ENCODE measurements at regions not wholly inside any gene's neighbourhood (a gene's known extent, or its start where the extent isn't known, plus 50 kb on each side); places are given as distances from the start of the nearest gene placed in this dataset.

GRCh38 chr16:76007645-76008044, 269.6 kb upstream of the CNTNAP4 start:
- in situ Hi-C loops (cut with MboI; ENCODE audit: low sequenced_read_pairs), result no loop called here
- no peak for DNase-seq (ENCODE audit: low spot score in 2 of 2)
- Histone ChIP-seq H3K4me3 (no peak overlapping the region), H3K27me3 (ENCODE audit: low read depth) (no peaks in the 10 kb centered on the region), H3K36me3 (replicated peaks) (no peaks in the 10 kb centered on the region), H3K4me1 (no peaks in the 10 kb centered on the region), H3K9me3 (no peaks in the 10 kb centered on the region)

- 0 out of 2 replicates have a peak, but pooled peaks cover 3% of the 10 kb centered on the region for H3K27me3 ChIP-seq (ENCODE audit: low read depth)
- no peak overlapping the region for H3K4me3 ChIP-seq
- DNase-seq (ENCODE audit: low spot score in 2 of 2), result no peak
- no peaks in the 10 kb centered on the region for H3K4me1 ChIP-seq
- H3K36me3 ChIP-seq (replicated peaks), result no peaks in the 10 kb centered on the region
- in situ Hi-C loops (cut with MboI; ENCODE audit: low sequenced_read_pairs), result no loop called here
- H3K9me3 ChIP-seq, result no peaks in the 10 kb centered on the region
Measured at GRCh38 chr16:76023835-76024234, 253.4 kb upstream of the CNTNAP4 start.

- Histone ChIP-seq H3K27me3 (ENCODE audit: low read depth) (no peaks in the 10 kb centered on the region), H3K4me1 (no peaks in the 10 kb centered on the region), H3K9me3 (no peaks in the 10 kb centered on the region), H3K36me3 (replicated peaks) (no peaks in the 10 kb centered on the region), H3K4me3 (no peak overlapping the region)
- in situ Hi-C loops (cut with MboI; ENCODE audit: low sequenced_read_pairs), result no loop called here
- no peak for DNase-seq (ENCODE audit: low spot score in 2 of 2)
Measured at GRCh38 chr16:76035689-76036088, 241.5 kb upstream of the CNTNAP4 start.

GRCh38 chr16:76038097-76038496, 239.1 kb upstream of the CNTNAP4 start:
- in situ Hi-C loops (cut with MboI; ENCODE audit: low sequenced_read_pairs), result no loop called here
- no peaks in the 10 kb centered on the region for H3K9me3 ChIP-seq

GRCh38 chr16:76052725-76053124, 224.5 kb upstream of the CNTNAP4 start:
- H3K27me3 ChIP-seq (ENCODE audit: low read depth), result no peaks in the 10 kb centered on the region
- in situ Hi-C loops (cut with MboI; ENCODE audit: low sequenced_read_pairs), result no loop called here
- no peaks in the 10 kb centered on the region for H3K9me3 ChIP-seq
- no peak for DNase-seq (ENCODE audit: low spot score in 2 of 2)
- H3K4me3 ChIP-seq, result no peak overlapping the region
- no peaks in the 10 kb centered on the region for H3K36me3 ChIP-seq (replicated peaks)
- H3K4me1 ChIP-seq, result no peaks in the 10 kb centered on the region

More at GRCh38 chr16:76038097-76038496, 239.1 kb upstream of the CNTNAP4 start:
- no peak for DNase-seq (ENCODE audit: low spot score in 2 of 2)
- H3K36me3 ChIP-seq (replicated peaks), result no peaks in the 10 kb centered on the region
- no peak overlapping the region for H3K4me3 ChIP-seq
- H3K27me3 ChIP-seq (ENCODE audit: low read depth), result no peaks in the 10 kb centered on the region
- no peaks in the 10 kb centered on the region for H3K4me1 ChIP-seq

- Histone ChIP-seq H3K36me3 (replicated peaks) (no peaks in the 10 kb centered on the region), H3K4me1 (no peaks in the 10 kb centered on the region), H3K27me3 (ENCODE audit: low read depth) (0 out of 2 replicates have a peak, but pooled peaks cover 2% of the 10 kb centered on the region), H3K4me3 (no peak overlapping the region), H3K9me3 (no peaks in the 10 kb centered on the region)
- DNase-seq (ENCODE audit: low spot score in 2 of 2), result no peak
- in situ Hi-C loops (cut with MboI; ENCODE audit: low sequenced_read_pairs), result no loop called here
Measured at GRCh38 chr16:76059186-76059585, 218.0 kb upstream of the CNTNAP4 start.

- Histone ChIP-seq H3K27me3 (ENCODE audit: low read depth) (0 out of 2 replicates have a peak, but pooled peaks cover 2% of the 10 kb centered on the region), H3K4me1 (no peaks in the 10 kb centered on the region), H3K36me3 (replicated peaks) (no peaks in the 10 kb centered on the region), H3K9me3 (no peaks in the 10 kb centered on the region), H3K4me3 (no peak overlapping the region)
- in situ Hi-C loops (cut with MboI; ENCODE audit: low sequenced_read_pairs), result no loop called here
- DNase-seq (ENCODE audit: low spot score in 2 of 2), result no peak
Measured at GRCh38 chr16:76059701-76060100, 217.5 kb upstream of the CNTNAP4 start.

GRCh38 chr16:76071690-76072089, 205.5 kb upstream of the CNTNAP4 start:
- H3K4me1 ChIP-seq, result no peaks in the 10 kb centered on the region
- DNase-seq (ENCODE audit: low spot score in 2 of 2), result no peak
- H3K9me3 ChIP-seq, result no peaks in the 10 kb centered on the region
- in situ Hi-C loops (cut with MboI; ENCODE audit: low sequenced_read_pairs), result no loop called here
- H3K4me3 ChIP-seq, result no peak overlapping the region
- H3K27me3 ChIP-seq (ENCODE audit: low read depth), result no peaks in the 10 kb centered on the region
- H3K36me3 ChIP-seq (replicated peaks), result no peaks in the 10 kb centered on the region

- 0 out of 2 replicates have a peak, but pooled peaks cover 2% of the 10 kb centered on the region for H3K27me3 ChIP-seq (ENCODE audit: low read depth)
- DNase-seq (ENCODE audit: low spot score in 2 of 2), result no peak
- in situ Hi-C loops (cut with MboI; ENCODE audit: low sequenced_read_pairs), result no loop called here
- H3K36me3 ChIP-seq (replicated peaks), result no peaks in the 10 kb centered on the region
- H3K4me3 ChIP-seq, result no peak overlapping the region
- H3K4me1 ChIP-seq, result no peaks in the 10 kb centered on the region
- H3K9me3 ChIP-seq, result no peaks in the 10 kb centered on the region
Measured at GRCh38 chr16:76081967-76082366, 195.2 kb upstream of the CNTNAP4 start.

GRCh38 chr16:76106647-76107046, 170.6 kb upstream of the CNTNAP4 start:
- no peaks in the 10 kb centered on the region for H3K27me3 ChIP-seq (ENCODE audit: low read depth)
- H3K9me3 ChIP-seq, result no peaks in the 10 kb centered on the region
- H3K4me3 ChIP-seq, result no peak overlapping the region
- in situ Hi-C loops (cut with MboI; ENCODE audit: low sequenced_read_pairs), result no loop called here
- no peak for DNase-seq (ENCODE audit: low spot score in 2 of 2)
- no peaks in the 10 kb centered on the region for H3K36me3 ChIP-seq (replicated peaks)
- H3K4me1 ChIP-seq, result no peaks in the 10 kb centered on the region

- Histone ChIP-seq H3K27me3 (ENCODE audit: low read depth) (no peaks in the 10 kb centered on the region), H3K36me3 (replicated peaks) (no peaks in the 10 kb centered on the region), H3K4me3 (no peak overlapping the region), H3K4me1 (no peaks in the 10 kb centered on the region), H3K9me3 (no peaks in the 10 kb centered on the region)
- in situ Hi-C loops (cut with MboI; ENCODE audit: low sequenced_read_pairs), result no loop called here
- no peak for DNase-seq (ENCODE audit: low spot score in 2 of 2)
Measured at GRCh38 chr16:76108460-76108859, 168.7 kb upstream of the CNTNAP4 start.

- Histone ChIP-seq H3K27me3 (ENCODE audit: low read depth) (no peaks in the 10 kb centered on the region), H3K9me3 (no peaks in the 10 kb centered on the region), H3K4me1 (no peaks in the 10 kb centered on the region), H3K4me3 (no peak overlapping the region), H3K36me3 (replicated peaks) (no peaks in the 10 kb centered on the region)
- in situ Hi-C loops (cut with MboI; ENCODE audit: low sequenced_read_pairs), result no loop called here
- no peak for DNase-seq (ENCODE audit: low spot score in 2 of 2)
Measured at GRCh38 chr16:76114681-76115080, 162.5 kb upstream of the CNTNAP4 start.

GRCh38 chr16:76118344-76118743, 158.9 kb upstream of the CNTNAP4 start:
- H3K4me1 ChIP-seq, result no peaks in the 10 kb centered on the region
- H3K9me3 ChIP-seq, result no peaks in the 10 kb centered on the region
- no peaks in the 10 kb centered on the region for H3K36me3 ChIP-seq (replicated peaks)
- no peaks in the 10 kb centered on the region for H3K27me3 ChIP-seq (ENCODE audit: low read depth)
- H3K4me3 ChIP-seq, result no peak overlapping the region
- in situ Hi-C loops (cut with MboI; ENCODE audit: low sequenced_read_pairs), result no loop called here
- DNase-seq (ENCODE audit: low spot score in 2 of 2), result no peak

- in situ Hi-C loops (cut with MboI; ENCODE audit: low sequenced_read_pairs), result no loop called here
- Histone ChIP-seq H3K4me1 (no peaks in the 10 kb centered on the region), H3K36me3 (replicated peaks) (no peaks in the 10 kb centered on the region), H3K4me3 (no peak overlapping the region), H3K9me3 (no peaks in the 10 kb centered on the region), H3K27me3 (ENCODE audit: low read depth) (no peaks in the 10 kb centered on the region)
- DNase-seq (ENCODE audit: low spot score in 2 of 2), result no peak
Measured at GRCh38 chr16:76121636-76122035, 155.6 kb upstream of the CNTNAP4 start.

GRCh38 chr16:76123966-76124365, 153.2 kb upstream of the CNTNAP4 start:
- Histone ChIP-seq H3K9me3 (no peaks in the 10 kb centered on the region), H3K4me1 (no peaks in the 10 kb centered on the region), H3K4me3 (no peak overlapping the region), H3K36me3 (replicated peaks) (no peaks in the 10 kb centered on the region), H3K27me3 (ENCODE audit: low read depth) (no peaks in the 10 kb centered on the region; the same call in 1 of the 2 replicates)
- no peak for DNase-seq (ENCODE audit: low spot score in 2 of 2)
- in situ Hi-C loops (cut with MboI; ENCODE audit: low sequenced_read_pairs), result no loop called here
